IPS-18a (cell line): ENCODE measurements at regions not wholly inside any gene's neighbourhood (a gene's known extent, or its start where the extent isn't known, plus 50 kb on each side); places are given as distances from the start of the nearest gene placed in this dataset.

Experiments used
- H3K27ac ChIP-seq: one replicate; pipeline ENCODE4 v1.5.1; 2013; ENCODE audit warnings: low read length
- H3K27me3 ChIP-seq: one replicate; pipeline ENCODE4 v1.6.1; 2013; ENCODE audit warnings: mild to moderate bottlenecking, low read length; ENCODE audit not compliant: control insufficient read depth, insufficient read depth
- H3K36me3 ChIP-seq: one replicate; pipeline ENCODE4 v1.6.1; 2013; ENCODE audit warnings: low read depth, low read length; ENCODE audit not compliant: control insufficient read depth
- H3K4me1 ChIP-seq: one replicate; pipeline ENCODE4 v1.6.1; 2013; ENCODE audit warnings: low read depth, low read length; ENCODE audit not compliant: control insufficient read depth
- H3K4me3 ChIP-seq: one replicate; pipeline ENCODE4 v1.5.1; 2013; ENCODE audit warnings: low read length
- H3K9ac ChIP-seq: one replicate; pipeline ENCODE4 v1.6.1; 2013; ENCODE audit warnings: mild to moderate bottlenecking, low read length, moderate library complexity
- H3K9me3 ChIP-seq: one replicate; pipeline ENCODE4 v1.6.1; 2013; ENCODE audit warnings: low read depth, low read length; ENCODE audit not compliant: control insufficient read depth

DNA sequence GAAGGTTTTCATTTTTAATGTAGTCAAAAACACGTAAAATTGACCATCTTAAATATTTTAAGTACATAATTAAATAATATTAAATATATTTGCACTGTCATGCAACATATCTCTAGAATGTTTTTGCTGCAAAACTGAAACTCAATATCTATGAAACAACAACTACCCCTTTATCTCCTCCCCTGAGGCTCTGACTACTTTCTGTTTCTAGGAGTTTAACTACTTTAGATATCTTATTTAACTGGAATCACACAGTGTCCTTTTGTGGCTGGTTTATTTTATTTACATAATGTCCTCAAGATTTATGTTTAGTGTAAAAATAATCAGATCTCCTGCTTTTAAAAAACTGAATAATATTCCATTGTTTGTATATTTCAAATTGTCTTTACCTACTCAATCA, 2003.9 kb downstream of the TP53TG3F start:
- H3K4me1 ChIP-seq = no peaks in the 10 kb centered on the region

DNA sequence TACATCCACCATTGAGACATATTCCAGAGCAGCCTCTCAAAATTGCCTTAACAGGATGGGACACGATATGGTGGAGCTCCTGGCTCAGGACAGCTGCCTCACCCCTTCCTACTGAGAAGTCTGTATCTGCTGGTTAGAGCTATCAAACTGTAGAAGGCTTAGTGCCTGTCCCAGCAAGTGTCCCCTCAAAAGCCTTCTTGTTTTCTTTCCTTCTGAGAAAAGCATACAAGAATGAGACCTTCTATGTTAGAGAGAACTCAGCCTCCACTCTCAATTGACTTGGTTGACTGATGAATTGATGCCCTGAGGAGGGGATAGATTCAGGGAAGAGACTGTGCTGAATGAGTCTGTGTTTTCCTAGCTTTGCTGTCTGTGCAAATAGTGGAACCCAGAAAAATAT, 2020.9 kb downstream of the TP53TG3F start:
- Histone ChIP-seq H3K4me3 (no peak overlapping the region), H3K36me3 (no peaks in the 10 kb centered on the region), H3K9ac (no peak overlapping the region), H3K4me1 (no peaks in the 10 kb centered on the region), H3K27me3 (no peaks in the 10 kb centered on the region), H3K27ac (no peak overlapping the region), H3K9me3 (peaks cover 70% of the 10 kb centered on the region)

More for the DNA sequence above, 2003.9 kb downstream of the TP53TG3F start:
- Histone ChIP-seq H3K27ac (no peak overlapping the region), H3K36me3 (no peaks in the 10 kb centered on the region), H3K27me3 (no peaks in the 10 kb centered on the region), H3K9me3 (peaks cover 68% of the 10 kb centered on the region), H3K9ac (no peak overlapping the region), H3K4me3 (no peak overlapping the region)

DNA sequence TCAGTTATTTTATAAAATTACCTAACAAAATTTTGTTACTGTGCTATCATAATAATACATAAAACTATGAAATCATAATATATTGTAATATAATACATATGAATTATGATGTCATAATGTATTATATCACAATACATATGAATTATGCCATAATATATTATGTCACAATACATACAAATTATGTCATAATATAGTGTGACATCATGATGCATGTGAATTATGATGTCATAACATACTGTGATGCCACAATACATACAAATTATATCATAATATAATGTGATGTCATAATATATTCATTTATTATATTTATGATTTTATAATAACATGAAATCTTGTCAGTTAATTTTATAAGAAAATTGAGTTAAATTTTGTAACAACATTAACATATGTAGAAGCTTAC, 2021.6 kb downstream of the TP53TG3F start:
- peaks cover 75% of the 10 kb centered on the region for H3K9me3 ChIP-seq
- H3K4me1 ChIP-seq = no peaks in the 10 kb centered on the region
- H3K9ac ChIP-seq = no peak overlapping the region
- H3K36me3 ChIP-seq = no peaks in the 10 kb centered on the region
- no peak overlapping the region for H3K4me3 ChIP-seq
- H3K27me3 ChIP-seq = no peaks in the 10 kb centered on the region
- no peak overlapping the region for H3K27ac ChIP-seq

DNA sequence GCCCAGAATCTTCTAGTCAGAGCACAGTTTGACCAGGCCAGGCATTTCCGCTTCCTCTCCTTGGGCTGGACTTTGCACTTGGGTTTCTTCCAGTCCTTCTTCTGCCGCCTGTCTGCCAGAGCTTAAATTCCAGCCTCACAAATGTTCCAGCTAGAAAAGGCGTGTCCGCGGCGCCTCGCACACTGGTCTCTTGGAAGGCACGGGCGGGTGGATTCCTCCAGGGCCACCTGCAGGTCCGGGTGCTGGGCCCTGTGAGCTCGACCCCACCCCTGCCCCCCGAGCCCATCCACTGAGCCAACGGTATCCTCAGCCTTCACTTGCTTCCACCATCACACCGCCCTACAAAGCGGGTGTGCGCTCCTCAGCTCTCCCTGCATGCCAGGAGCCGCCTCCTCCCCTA, 2026.5 kb downstream of the TP53TG3F start:
- H3K4me1 ChIP-seq = no peaks in the 10 kb centered on the region
- H3K27ac ChIP-seq = no peak overlapping the region
- H3K27me3 ChIP-seq = no peaks in the 10 kb centered on the region
- no peak overlapping the region for H3K9ac ChIP-seq
- H3K9me3 ChIP-seq = peaks cover 75% of the 10 kb centered on the region
- no peaks in the 10 kb centered on the region for H3K36me3 ChIP-seq
- no peak overlapping the region for H3K4me3 ChIP-seq

DNA sequence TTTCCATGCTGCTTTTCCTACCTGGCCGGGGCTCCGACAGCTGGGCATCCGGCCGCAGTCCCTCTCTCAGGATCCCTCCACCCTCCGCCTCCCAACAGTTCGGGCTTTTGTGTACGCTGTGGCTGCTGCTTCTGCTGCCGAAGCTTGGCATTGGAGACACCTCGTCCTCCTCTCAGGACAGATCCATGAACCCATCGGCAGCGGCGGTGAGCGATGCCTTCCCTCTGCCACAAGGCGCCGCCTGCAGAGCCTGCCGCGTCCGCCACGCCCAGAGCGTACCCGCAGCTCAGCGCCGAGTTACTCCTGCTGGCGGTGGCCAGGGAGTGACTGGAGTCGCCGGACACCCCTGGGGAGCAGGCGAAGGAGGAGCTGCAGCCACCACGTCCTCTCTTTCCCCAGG, 2032.8 kb downstream of the TP53TG3F start:
- Histone ChIP-seq H3K27ac (no peak overlapping the region), H3K4me1 (no peaks in the 10 kb centered on the region), H3K36me3 (no peaks in the 10 kb centered on the region), H3K9me3 (peaks cover 75% of the 10 kb centered on the region), H3K27me3 (no peaks in the 10 kb centered on the region), H3K9ac (no peak overlapping the region), H3K4me3 (no peak overlapping the region)

DNA sequence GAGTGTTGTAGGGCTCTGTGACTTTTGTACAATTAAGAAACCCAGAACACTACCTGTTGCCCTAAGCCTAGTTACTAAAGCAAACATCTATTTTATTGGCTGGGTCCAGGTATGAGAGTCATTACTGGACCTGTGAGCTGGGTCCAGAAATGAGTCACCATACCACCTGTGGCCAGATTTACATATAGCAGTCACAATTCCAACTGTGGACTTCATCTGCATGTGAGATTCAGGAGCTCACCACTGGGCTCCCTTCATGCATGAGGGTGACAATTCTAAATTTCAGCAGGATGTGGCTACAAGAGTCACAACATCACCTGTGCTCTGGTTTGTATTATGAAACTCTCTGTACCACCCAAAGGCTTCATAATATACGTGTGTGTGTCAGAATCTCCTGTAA, 2038.0 kb downstream of the TP53TG3F start:
- H3K9ac ChIP-seq = no peak overlapping the region
- no peak overlapping the region for H3K4me3 ChIP-seq
- no peak overlapping the region for H3K27ac ChIP-seq
- H3K36me3 ChIP-seq = no peaks in the 10 kb centered on the region
- H3K9me3 ChIP-seq = peaks cover 87% of the 10 kb centered on the region
- no peaks in the 10 kb centered on the region for H3K27me3 ChIP-seq
- H3K4me1 ChIP-seq = no peaks in the 10 kb centered on the region

DNA sequence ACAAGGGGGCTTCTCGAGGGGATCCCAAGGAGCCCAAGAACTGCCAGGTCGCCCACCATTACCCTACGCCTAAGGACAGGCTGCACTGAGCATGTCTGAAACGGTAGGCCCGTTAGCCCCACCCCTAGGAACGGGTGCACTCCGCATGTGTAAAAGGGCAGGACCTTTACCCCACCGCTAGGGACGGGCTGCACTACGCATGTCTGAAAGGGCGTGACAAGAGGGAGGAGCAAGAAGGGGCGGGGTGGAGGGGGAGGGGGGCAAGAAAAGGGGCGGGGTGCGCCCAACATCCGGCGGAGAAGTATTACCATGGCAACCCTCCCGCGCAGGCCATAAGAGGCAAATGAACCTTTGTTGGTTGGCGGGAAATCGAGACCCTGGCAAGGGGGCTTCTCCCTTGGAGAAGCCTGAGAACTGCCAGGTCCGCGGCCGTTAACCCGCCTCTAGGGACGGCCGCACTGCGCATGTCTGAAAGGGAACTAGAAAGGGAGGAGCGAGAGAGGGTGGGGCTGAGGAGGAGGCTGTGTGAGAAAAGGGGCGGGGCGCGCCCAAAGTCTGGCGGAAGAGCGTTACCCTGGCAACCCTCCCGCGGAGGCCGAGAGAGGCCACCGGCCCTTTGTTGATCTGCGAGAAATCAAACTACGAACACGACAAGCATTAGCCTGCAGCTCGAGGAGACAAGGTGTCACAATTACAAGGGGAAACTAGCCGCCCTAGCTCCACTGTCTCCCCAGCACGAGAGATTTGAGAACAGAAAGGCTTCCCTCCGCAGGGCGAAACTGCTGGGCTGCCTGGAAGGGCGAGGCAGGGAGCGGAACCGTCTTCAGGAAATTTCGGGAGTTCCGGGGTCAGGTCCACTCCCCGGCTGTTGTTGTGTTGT, 2046.8 kb downstream of the TP53TG3F start:
- Histone ChIP-seq H3K4me3 (no peak overlapping the region), H3K9ac (no peak overlapping the region), H3K36me3 (no peaks in the 10 kb centered on the region), H3K4me1 (no peaks in the 10 kb centered on the region), H3K27me3 (no peaks in the 10 kb centered on the region), H3K27ac (no peak overlapping the region), H3K9me3 (peaks cover 66% of the 10 kb centered on the region)

DNA sequence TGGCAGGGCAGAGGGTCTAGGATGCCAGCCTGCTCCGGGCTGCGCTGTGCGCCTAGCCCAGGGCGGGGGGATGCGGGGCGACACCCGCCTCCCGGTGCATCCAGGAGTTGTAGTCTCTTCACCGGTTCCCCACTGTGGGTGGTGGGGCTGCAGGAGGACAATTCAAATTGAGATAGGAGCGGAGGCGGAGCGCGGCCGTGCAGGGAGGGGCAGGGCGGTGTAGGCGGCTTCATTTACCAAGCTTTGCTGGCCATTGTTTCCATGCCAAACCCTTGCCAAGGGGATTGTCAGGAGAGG, 2047.4 kb downstream of the TP53TG3F start:
- H3K9me3 ChIP-seq = peaks cover 66% of the 10 kb centered on the region
- H3K4me3 ChIP-seq = no peak overlapping the region
- no peak overlapping the region for H3K27ac ChIP-seq
- no peaks in the 10 kb centered on the region for H3K27me3 ChIP-seq
- no peaks in the 10 kb centered on the region for H3K36me3 ChIP-seq
- H3K9ac ChIP-seq = no peak overlapping the region
- no peaks in the 10 kb centered on the region for H3K4me1 ChIP-seq

DNA sequence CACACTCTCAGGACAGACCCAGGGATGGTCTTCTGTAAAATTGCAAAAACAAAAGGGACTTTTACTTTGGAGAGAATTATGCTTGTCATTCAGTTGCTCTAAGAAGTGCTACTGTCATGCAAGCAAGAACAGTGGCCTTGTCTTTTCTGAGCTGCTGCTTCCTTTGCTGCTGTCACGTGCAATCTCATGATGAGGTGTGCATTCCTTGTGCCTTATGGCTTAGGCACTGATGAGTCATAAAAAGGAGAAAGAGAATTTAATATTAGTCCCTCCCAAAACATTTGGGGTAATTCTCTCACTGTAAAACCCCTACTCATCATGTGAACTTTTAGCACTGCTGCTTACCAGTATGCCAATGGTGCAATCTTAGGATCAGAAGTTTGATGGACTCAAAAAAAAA, 2051.3 kb downstream of the TP53TG3F start:
- Histone ChIP-seq H3K4me1 (no peaks in the 10 kb centered on the region), H3K27ac (no peak overlapping the region), H3K9ac (no peak overlapping the region), H3K9me3 (peaks cover 75% of the 10 kb centered on the region), H3K36me3 (no peaks in the 10 kb centered on the region), H3K4me3 (no peak overlapping the region), H3K27me3 (no peaks in the 10 kb centered on the region)

DNA sequence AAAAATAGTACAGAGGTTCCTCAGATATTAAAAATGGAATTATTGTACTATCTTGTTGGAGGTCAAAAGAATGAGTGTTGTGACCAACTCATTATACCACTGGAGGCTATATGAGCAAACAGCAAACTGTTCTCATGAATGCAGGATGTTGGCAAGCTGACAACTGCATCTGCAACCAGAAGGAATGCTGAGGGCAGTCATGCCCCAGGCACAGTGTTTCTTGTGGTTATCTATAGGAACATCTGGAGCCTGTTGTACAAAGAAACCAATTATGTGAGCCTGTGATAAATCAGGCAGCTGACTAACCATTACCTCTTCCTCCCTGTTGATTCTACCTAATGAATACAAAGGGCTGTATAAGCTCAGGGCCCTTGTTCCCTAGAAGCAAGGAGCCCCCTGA, 2057.1 kb downstream of the TP53TG3F start:
- H3K27me3 ChIP-seq = no peaks in the 10 kb centered on the region
- H3K4me1 ChIP-seq = no peaks in the 10 kb centered on the region
- H3K27ac ChIP-seq = no peak overlapping the region
- H3K4me3 ChIP-seq = no peak overlapping the region
- no peak overlapping the region for H3K9ac ChIP-seq
- H3K36me3 ChIP-seq = no peaks in the 10 kb centered on the region
- H3K9me3 ChIP-seq = peaks cover 79% of the 10 kb centered on the region

DNA sequence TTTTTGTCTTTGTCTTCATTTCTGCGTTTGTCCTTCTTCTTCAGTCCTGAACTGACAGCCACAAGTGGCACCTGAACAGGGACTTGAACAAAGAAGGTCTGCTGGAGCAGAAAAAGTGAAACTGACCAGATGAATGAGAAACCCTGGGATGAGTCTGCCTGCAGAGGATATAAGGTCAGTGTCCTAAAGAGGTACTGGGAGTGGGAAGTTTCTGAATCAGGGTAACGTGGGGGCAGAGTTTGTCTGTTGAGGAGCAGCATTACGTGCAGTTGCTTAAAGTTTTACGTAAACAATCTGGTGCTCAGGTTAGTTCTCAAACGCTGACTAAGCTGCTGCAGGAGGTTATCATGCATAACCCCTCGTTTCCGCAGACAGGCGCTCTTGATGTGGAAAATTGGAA, 2057.6 kb downstream of the TP53TG3F start:
- Histone ChIP-seq H3K9ac (no peak overlapping the region), H3K4me1 (no peaks in the 10 kb centered on the region), H3K27ac (no peak overlapping the region), H3K27me3 (no peaks in the 10 kb centered on the region), H3K4me3 (no peak overlapping the region), H3K9me3 (peaks cover 79% of the 10 kb centered on the region), H3K36me3 (no peaks in the 10 kb centered on the region)

DNA sequence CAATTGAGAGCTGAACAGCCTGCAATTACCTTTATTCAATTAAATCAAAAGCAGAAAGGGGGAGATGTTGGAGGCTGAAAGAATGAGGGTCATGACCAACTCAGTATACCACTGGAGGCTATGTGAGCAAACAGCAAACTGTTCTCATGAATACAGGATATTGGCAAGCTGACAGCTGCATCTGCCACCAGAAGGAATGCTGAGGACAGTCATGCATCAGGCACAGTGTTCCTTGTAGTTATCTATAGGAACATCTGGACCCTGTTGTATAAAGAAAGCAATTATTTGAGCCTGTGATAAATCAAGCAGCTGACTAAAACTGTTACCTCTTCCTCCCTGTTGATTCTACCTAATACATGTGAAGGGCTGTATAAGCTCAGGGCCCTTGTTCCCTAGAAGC, 2064.6 kb downstream of the TP53TG3F start:
- no peak overlapping the region for H3K9ac ChIP-seq
- no peaks in the 10 kb centered on the region for H3K27me3 ChIP-seq
- H3K4me1 ChIP-seq = no peaks in the 10 kb centered on the region
- no peak overlapping the region for H3K27ac ChIP-seq
- H3K4me3 ChIP-seq = no peak overlapping the region
- peaks cover 81% of the 10 kb centered on the region for H3K9me3 ChIP-seq
- H3K36me3 ChIP-seq = no peaks in the 10 kb centered on the region
